Hepatocyte (in vitro differentiated cells): ENCODE measurements at regions not wholly inside any gene's neighbourhood (a gene's known extent, or its start where the extent isn't known, plus 50 kb on each side); places are given as distances from the start of the nearest gene placed in this dataset.

Source experiments
- DNase-seq: peaks from one replicate; pipeline ENCODE4 v3.0.0-alpha.2; 2016; ENCODE audit warnings: low spot score
- H2AFZ ChIP-seq: fragments of 200-600 bp; sonication (generic); 2 replicates; pipeline ENCODE4 v1.6.0; 2016; ENCODE audit warnings: antibody characterized with exemption, mild to moderate bottlenecking
- H3K27ac ChIP-seq: fragments of 200-600 bp; sonication (generic); 2 replicates; pipeline ENCODE4 v1.5.1; 2016; ENCODE audit warnings: mild to moderate bottlenecking
- H3K27me3 ChIP-seq: fragments of 200-600 bp; sonication (generic); 2 replicates; pipeline ENCODE4 v1.6.1; 2016
- H3K36me3 ChIP-seq: fragments of 200-600 bp; sonication (generic); replicated peaks from 2 replicates; pipeline ENCODE4 v1.5.1; 2016; ENCODE audit warnings: low read depth; ENCODE audit not compliant: insufficient read depth
- H3K4me1 ChIP-seq: fragments of 200-600 bp; sonication (generic); 2 replicates; pipeline ENCODE4 v1.5.1; 2016; ENCODE audit warnings: mild to moderate bottlenecking, moderate library complexity; ENCODE audit not compliant: insufficient read depth
- H3K4me2 ChIP-seq: fragments of 200-600 bp; sonication (generic); 2 replicates; pipeline ENCODE4 v1.6.0; 2016
- H3K4me3 ChIP-seq: fragments of 200-600 bp; sonication (generic); 2 replicates; pipeline ENCODE4 v1.5.1; 2016; ENCODE audit warnings: mild to moderate bottlenecking
- H3K79me2 ChIP-seq: fragments of 200-600 bp; sonication (generic); 2 replicates; pipeline ENCODE4 v1.6.0; 2017; ENCODE audit warnings: mild to moderate bottlenecking
- H3K9me2 ChIP-seq: fragments of 200-600 bp; sonication (generic); replicated peaks from 2 replicates; pipeline ENCODE4 v1.6.0; 2017; ENCODE audit warnings: mild to moderate bottlenecking; ENCODE audit not compliant: insufficient read depth
- H3K9me3 ChIP-seq: fragments of 200-600 bp; sonication (generic); 2 replicates; pipeline ENCODE4 v1.5.1; 2016; ENCODE audit warnings: low read depth, mild to moderate bottlenecking
- H4K20me1 ChIP-seq: fragments of 200-600 bp; sonication (generic); 2 replicates; pipeline ENCODE4 v1.6.0; 2016; ENCODE audit warnings: mild to moderate bottlenecking; ENCODE audit not compliant: insufficient read depth, poor library complexity, severe bottlenecking
- EZH2 ChIP-seq: fragments of 200-600 bp; sonication (generic); IDR thresholded peaks from 2 replicates; pipeline ENCODE4 v1.6.1; 2016; ENCODE audit warnings: antibody characterized with exemption, mild to moderate bottlenecking, borderline replicate concordance
- EZH2phosphoT487 ChIP-seq: fragments of 200-600 bp; sonication (generic); IDR thresholded peaks from one replicate; pipeline ENCODE4 v1.6.1; 2018; ENCODE audit warnings: antibody characterized with exemption, mild to moderate bottlenecking, low read depth, moderate library complexity; ENCODE audit not compliant: unreplicated experiment, severe bottlenecking
- WGBS: methylation state at CpG from one replicate; pipeline ENCODE4 v1.1.6; 2016; ENCODE audit warnings: low lambda C conversion rate; ENCODE audit errors: missing lambda C conversion rate; 5-methylcytosine and 5-hydroxymethylcytosine counted together
- TF ChIP-seq, protein P1 (sequence below): fragments of 200-600 bp; sonication (generic); IDR thresholded peaks from 2 replicates; pipeline ENCODE4 v1.5.1; 2016; ENCODE audit warnings: antibody characterized with exemption, mild to moderate bottlenecking; ENCODE audit not compliant: poor library complexity

GRCh38 chr2:155215037-155215707 is 516.7 kb downstream of the KCNJ3 start:
- H3K4me3 ChIP-seq: no peak overlapping the region
- DNase-seq: no peak
- H3K9me3 ChIP-seq: no peaks in the 10 kb centered on the region
- TF ChIP-seq EZH2 (no peak), EZH2phosphoT487 (no peak)
- TF ChIP-seq, protein P1, sequence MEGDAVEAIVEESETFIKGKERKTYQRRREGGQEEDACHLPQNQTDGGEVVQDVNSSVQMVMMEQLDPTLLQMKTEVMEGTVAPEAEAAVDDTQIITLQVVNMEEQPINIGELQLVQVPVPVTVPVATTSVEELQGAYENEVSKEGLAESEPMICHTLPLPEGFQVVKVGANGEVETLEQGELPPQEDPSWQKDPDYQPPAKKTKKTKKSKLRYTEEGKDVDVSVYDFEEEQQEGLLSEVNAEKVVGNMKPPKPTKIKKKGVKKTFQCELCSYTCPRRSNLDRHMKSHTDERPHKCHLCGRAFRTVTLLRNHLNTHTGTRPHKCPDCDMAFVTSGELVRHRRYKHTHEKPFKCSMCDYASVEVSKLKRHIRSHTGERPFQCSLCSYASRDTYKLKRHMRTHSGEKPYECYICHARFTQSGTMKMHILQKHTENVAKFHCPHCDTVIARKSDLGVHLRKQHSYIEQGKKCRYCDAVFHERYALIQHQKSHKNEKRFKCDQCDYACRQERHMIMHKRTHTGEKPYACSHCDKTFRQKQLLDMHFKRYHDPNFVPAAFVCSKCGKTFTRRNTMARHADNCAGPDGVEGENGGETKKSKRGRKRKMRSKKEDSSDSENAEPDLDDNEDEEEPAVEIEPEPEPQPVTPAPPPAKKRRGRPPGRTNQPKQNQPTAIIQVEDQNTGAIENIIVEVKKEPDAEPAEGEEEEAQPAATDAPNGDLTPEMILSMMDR: no peak
- H3K27me3 ChIP-seq: no peaks in the 10 kb centered on the region
- no peaks in the 10 kb centered on the region for H3K9me2 ChIP-seq
- WGBS: 57% methylated on average over 2 of the region's 2 CpGs
- no peaks in the 10 kb centered on the region for H3K79me2 ChIP-seq
- no peak overlapping the region for H3K4me2 ChIP-seq
- no peaks in the 10 kb centered on the region for H3K36me3 ChIP-seq
- no peaks in the 10 kb centered on the region for H4K20me1 ChIP-seq
- H2AFZ ChIP-seq: no peak overlapping the region
- H3K27ac ChIP-seq: no peak overlapping the region
- H3K4me1 ChIP-seq: no peaks in the 10 kb centered on the region

DNA sequence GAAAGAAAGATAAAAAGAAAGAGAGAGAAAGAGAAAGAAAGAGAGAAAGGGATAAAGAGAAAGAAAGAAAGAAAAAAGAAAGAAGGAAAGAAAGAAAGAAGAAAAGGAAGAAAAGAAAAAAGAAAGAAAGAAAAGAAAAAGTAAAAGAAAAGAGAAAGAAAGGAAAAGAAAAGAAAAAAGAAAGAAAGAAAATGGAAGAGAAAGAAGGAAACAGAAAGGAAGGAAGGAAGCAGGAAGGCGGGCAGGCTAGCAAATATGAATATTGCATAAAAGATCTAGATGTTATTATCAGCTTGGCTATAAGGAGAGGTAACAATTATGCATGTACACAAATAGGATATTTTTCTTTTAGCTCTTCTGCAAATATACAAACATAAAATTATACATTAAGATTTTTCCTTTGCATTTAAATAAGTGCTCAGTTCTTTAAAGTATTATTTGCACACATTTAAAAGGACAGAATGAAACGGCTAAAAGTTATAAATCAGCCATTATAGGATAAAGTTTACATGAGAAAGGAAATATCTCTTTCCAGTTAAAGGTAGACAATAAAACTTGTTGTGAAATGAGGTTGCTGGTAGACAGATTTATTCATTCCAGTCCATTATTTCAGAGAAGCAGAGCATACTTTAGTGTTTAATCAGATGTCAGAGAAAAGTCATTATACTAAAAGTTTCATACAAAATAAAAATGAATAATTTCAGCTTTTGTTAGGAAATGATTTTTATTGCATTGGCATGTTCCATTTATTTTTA is 511.4 kb downstream of the KCNJ3 start:
- DNase-seq: no peak
- TF ChIP-seq, protein P1: no peak
- TF ChIP-seq EZH2: no peak
- no peak for TF ChIP-seq EZH2phosphoT487
- Histone ChIP-seq H3K27ac (no peak overlapping the region), H3K9me3 (no peaks in the 10 kb centered on the region), H3K4me1 (no peaks in the 10 kb centered on the region), H3K36me3 (no peaks in the 10 kb centered on the region), H3K27me3 (no peaks in the 10 kb centered on the region), H2AFZ (no peak overlapping the region), H3K9me2 (no peaks in the 10 kb centered on the region), H3K4me3 (no peak overlapping the region), H4K20me1 (no peaks in the 10 kb centered on the region), H3K4me2 (no peak overlapping the region), H3K79me2 (no peaks in the 10 kb centered on the region)
- 58% methylated on average over 2 of the region's 2 CpGs for WGBS

- Histone ChIP-seq H3K36me3 (no peaks in the 10 kb centered on the region), H4K20me1 (no peaks in the 10 kb centered on the region), H3K4me3 (no peak overlapping the region), H2AFZ (no peak overlapping the region), H3K4me1 (no peaks in the 10 kb centered on the region), H3K9me2 (no peaks in the 10 kb centered on the region), H3K4me2 (no peak overlapping the region), H3K27ac (no peak overlapping the region), H3K27me3 (no peaks in the 10 kb centered on the region), H3K79me2 (no peaks in the 10 kb centered on the region), H3K9me3 (no peaks in the 10 kb centered on the region)
- DNase-seq: no peak
- no peak for TF ChIP-seq EZH2phosphoT487
- no peak for TF ChIP-seq EZH2
- TF ChIP-seq, protein P1: no peak
- WGBS: 89% methylated on average over 1 of the region's 1 CpG
Observed at GRCh38 chr2:155203178-155203577, 504.7 kb downstream of the KCNJ3 start.
